ENCODE measurements at regions not wholly inside any gene's neighbourhood (a gene's known extent, or its start where the extent isn't known, plus 50 kb on each side); places are given as distances from the start of the nearest gene placed in this dataset.

GRCh38 chrX:7446815-7447214 is 298.9 kb upstream of the PUDP start:
- no peaks in the 10 kb centered on the region for H3K27me3 ChIP-seq (ENCODE audit: low read depth)
- DNase-seq (ENCODE audit: low spot score in 2 of 2) = no peak

GRCh38 chrX:7444967-7445366 is 297.0 kb upstream of the PUDP start:
- no peaks in the 10 kb centered on the region for H3K4me1 ChIP-seq
- in situ Hi-C loops (cut with MboI; ENCODE audit: low sequenced_read_pairs) = no loop called here
- H3K4me3 ChIP-seq = no peak overlapping the region
- DNase-seq (ENCODE audit: low spot score in 2 of 2) = no peak
- H3K36me3 ChIP-seq (replicated peaks) = no peaks in the 10 kb centered on the region; the same call in 1 of the 2 replicates
- H3K27me3 ChIP-seq (ENCODE audit: low read depth) = no peaks in the 10 kb centered on the region
- no peaks in the 10 kb centered on the region for H3K9me3 ChIP-seq

More at GRCh38 chrX:7446815-7447214, 298.9 kb upstream of the PUDP start:
- Histone ChIP-seq H3K36me3 (replicated peaks) (no peaks in the 10 kb centered on the region; the same call in 1 of the 2 replicates), H3K9me3 (no peaks in the 10 kb centered on the region), H3K4me3 (no peak overlapping the region), H3K4me1 (no peaks in the 10 kb centered on the region)
- in situ Hi-C loops (cut with MboI; ENCODE audit: low sequenced_read_pairs) = no loop called here

GRCh38 chrX:7441586-7441985 is 293.6 kb upstream of the PUDP start:
- in situ Hi-C loops (cut with MboI; ENCODE audit: low sequenced_read_pairs) = no loop called here
- Histone ChIP-seq H3K36me3 (replicated peaks) (no peaks in the 10 kb centered on the region; the same call in 1 of the 2 replicates), H3K4me1 (no peaks in the 10 kb centered on the region), H3K4me3 (no peak overlapping the region), H3K27me3 (ENCODE audit: low read depth) (no peaks in the 10 kb centered on the region), H3K9me3 (no peaks in the 10 kb centered on the region)
- DNase-seq (ENCODE audit: low spot score in 2 of 2) = no peak

GRCh38 chrX:7435822-7436221 is 287.9 kb upstream of the PUDP start:
- in situ Hi-C loops (cut with MboI; ENCODE audit: low sequenced_read_pairs) = no loop called here
- H3K36me3 ChIP-seq (replicated peaks) = no peaks in the 10 kb centered on the region

GRCh38 chrX:7432901-7433300 is 284.9 kb upstream of the PUDP start:
- H3K9me3 ChIP-seq = no peaks in the 10 kb centered on the region
- no peaks in the 10 kb centered on the region for H3K36me3 ChIP-seq (replicated peaks)
- no peak overlapping the region for H3K4me3 ChIP-seq
- no peaks in the 10 kb centered on the region for H3K4me1 ChIP-seq
- DNase-seq (ENCODE audit: low spot score in 2 of 2) = no peak
- in situ Hi-C loops (cut with MboI; ENCODE audit: low sequenced_read_pairs) = no loop called here
- H3K27me3 ChIP-seq (ENCODE audit: low read depth) = no peaks in the 10 kb centered on the region

More at GRCh38 chrX:7435822-7436221, 287.9 kb upstream of the PUDP start:
- Histone ChIP-seq H3K4me3 (no peak overlapping the region), H3K27me3 (ENCODE audit: low read depth) (no peaks in the 10 kb centered on the region), H3K9me3 (no peaks in the 10 kb centered on the region), H3K4me1 (no peaks in the 10 kb centered on the region)
- no peak for DNase-seq (ENCODE audit: low spot score in 2 of 2)

- no peak for DNase-seq (ENCODE audit: low spot score in 2 of 2)
- Histone ChIP-seq H3K36me3 (replicated peaks) (no peaks in the 10 kb centered on the region), H3K27me3 (ENCODE audit: low read depth) (no peaks in the 10 kb centered on the region), H3K4me3 (no peak overlapping the region), H3K9me3 (no peaks in the 10 kb centered on the region), H3K4me1 (no peaks in the 10 kb centered on the region)
- in situ Hi-C loops (cut with MboI; ENCODE audit: low sequenced_read_pairs) = no loop called here
These were observed 272.8 kb upstream of the PUDP start for GRCh38 chrX:7420717-7421116.

GRCh38 chrX:7414753-7415152 is 266.8 kb upstream of the PUDP start:
- in situ Hi-C loops (cut with MboI; ENCODE audit: low sequenced_read_pairs) = no loop called here
- no peaks in the 10 kb centered on the region for H3K36me3 ChIP-seq (replicated peaks)
- H3K9me3 ChIP-seq = no peaks in the 10 kb centered on the region

GRCh38 chrX:7412840-7413239 is 264.9 kb upstream of the PUDP start:
- Histone ChIP-seq H3K36me3 (replicated peaks) (no peaks in the 10 kb centered on the region), H3K9me3 (no peaks in the 10 kb centered on the region), H3K4me3 (no peak overlapping the region), H3K27me3 (ENCODE audit: low read depth) (no peaks in the 10 kb centered on the region), H3K4me1 (no peaks in the 10 kb centered on the region; the same call in 1 of the 2 replicates)
- in situ Hi-C loops (cut with MboI; ENCODE audit: low sequenced_read_pairs) = no loop called here
- DNase-seq (ENCODE audit: low spot score in 2 of 2) = peak; percentile 29 to 32

More at GRCh38 chrX:7414753-7415152, 266.8 kb upstream of the PUDP start:
- DNase-seq (ENCODE audit: low spot score in 2 of 2) = no peak
- Histone ChIP-seq H3K4me3 (no peak overlapping the region), H3K4me1 (no peaks in the 10 kb centered on the region; the same call in 1 of the 2 replicates), H3K27me3 (ENCODE audit: low read depth) (no peaks in the 10 kb centered on the region)

GRCh38 chrX:7409866-7410265 is 261.9 kb upstream of the PUDP start:
- no peak for DNase-seq (ENCODE audit: low spot score in 2 of 2)

GRCh38 chrX:7399373-7399772 is 251.4 kb upstream of the PUDP start:
- H3K36me3 ChIP-seq (replicated peaks) = no peaks in the 10 kb centered on the region
- H3K4me1 ChIP-seq = no peaks in the 10 kb centered on the region
- no peak overlapping the region for H3K4me3 ChIP-seq
- no peaks in the 10 kb centered on the region for H3K9me3 ChIP-seq
- in situ Hi-C loops (cut with MboI; ENCODE audit: low sequenced_read_pairs) = no loop called here
- no peak for DNase-seq (ENCODE audit: low spot score in 2 of 2)
- H3K27me3 ChIP-seq (ENCODE audit: low read depth) = no peaks in the 10 kb centered on the region

More at GRCh38 chrX:7409866-7410265, 261.9 kb upstream of the PUDP start:
- Histone ChIP-seq H3K4me3 (no peak overlapping the region), H3K36me3 (replicated peaks) (no peaks in the 10 kb centered on the region), H3K4me1 (no peaks in the 10 kb centered on the region; the same call in 1 of the 2 replicates), H3K9me3 (no peaks in the 10 kb centered on the region), H3K27me3 (ENCODE audit: low read depth) (no peaks in the 10 kb centered on the region)
- in situ Hi-C loops (cut with MboI; ENCODE audit: low sequenced_read_pairs) = no loop called here

- DNase-seq (ENCODE audit: low spot score in 2 of 2) = no peak
- in situ Hi-C loops (cut with MboI; ENCODE audit: low sequenced_read_pairs) = no loop called here
- no peaks in the 10 kb centered on the region for H3K9me3 ChIP-seq
- no peaks in the 10 kb centered on the region for H3K4me1 ChIP-seq
- no peaks in the 10 kb centered on the region for H3K27me3 ChIP-seq (ENCODE audit: low read depth)
- H3K36me3 ChIP-seq (replicated peaks) = no peaks in the 10 kb centered on the region
- no peak overlapping the region for H3K4me3 ChIP-seq
These were observed 242.5 kb upstream of the PUDP start for GRCh38 chrX:7390441-7390840.

GRCh38 chrX:7389576-7389975 is 241.6 kb upstream of the PUDP start:
- H3K9me3 ChIP-seq = no peaks in the 10 kb centered on the region

GRCh38 chrX:7385131-7385530 is 237.2 kb upstream of the PUDP start:
- Histone ChIP-seq H3K27me3 (ENCODE audit: low read depth) (no peaks in the 10 kb centered on the region), H3K4me3 (no peak overlapping the region), H3K36me3 (replicated peaks) (no peaks in the 10 kb centered on the region), H3K4me1 (no peaks in the 10 kb centered on the region), H3K9me3 (no peaks in the 10 kb centered on the region)
- DNase-seq (ENCODE audit: low spot score in 2 of 2) = no peak
- in situ Hi-C loops (cut with MboI; ENCODE audit: low sequenced_read_pairs) = no loop called here

More at GRCh38 chrX:7389576-7389975, 241.6 kb upstream of the PUDP start:
- Histone ChIP-seq H3K4me1 (no peaks in the 10 kb centered on the region), H3K4me3 (no peak overlapping the region), H3K36me3 (replicated peaks) (no peaks in the 10 kb centered on the region), H3K27me3 (ENCODE audit: low read depth) (no peaks in the 10 kb centered on the region)
- in situ Hi-C loops (cut with MboI; ENCODE audit: low sequenced_read_pairs) = no loop called here
- DNase-seq (ENCODE audit: low spot score in 2 of 2) = no peak

GRCh38 chrX:7378406-7378805 is 230.5 kb upstream of the PUDP start:
- in situ Hi-C loops (cut with MboI; ENCODE audit: low sequenced_read_pairs) = no loop called here
- Histone ChIP-seq H3K4me3 (no peak overlapping the region), H3K4me1 (no peaks in the 10 kb centered on the region), H3K9me3 (no peaks in the 10 kb centered on the region; the same call in 1 of the 2 replicates), H3K36me3 (replicated peaks) (no peaks in the 10 kb centered on the region), H3K27me3 (ENCODE audit: low read depth) (no peaks in the 10 kb centered on the region)
- DNase-seq (ENCODE audit: low spot score in 2 of 2) = no peak
